Glutamatergic neuron (in vitro differentiated cells): ENCODE measurements at regions not wholly inside any gene's neighbourhood (a gene's known extent, or its start where the extent isn't known, plus 50 kb on each side); places are given as distances from the start of the nearest gene placed in this dataset.

Source experiments
- DNase-seq: peaks from one replicate; pipeline ENCODE4 v3.0.0; 2022
- H3K27ac Mint-ChIP-seq: one replicate; pipeline ENCODE4 v1.8.0; 2020; ENCODE audit warnings: mild to moderate bottlenecking, mixed read lengths, inconsistent platforms; ENCODE audit not compliant: unreplicated experiment
- H3K27me3 Mint-ChIP-seq: one replicate; pipeline ENCODE4 v1.8.0; 2020; ENCODE audit warnings: mild to moderate bottlenecking, moderate library complexity, mixed read lengths, inconsistent platforms; ENCODE audit not compliant: unreplicated experiment
- H3K36me3 Mint-ChIP-seq: one replicate; pipeline ENCODE4 v1.8.0; 2020; ENCODE audit warnings: mild to moderate bottlenecking, mixed read lengths, inconsistent platforms; ENCODE audit not compliant: unreplicated experiment
- H3K4me1 Mint-ChIP-seq: one replicate; pipeline ENCODE4 v1.8.0; 2020; ENCODE audit warnings: mild to moderate bottlenecking, low read depth, mixed read lengths, inconsistent platforms; ENCODE audit not compliant: unreplicated experiment
- H3K4me3 Mint-ChIP-seq: one replicate; pipeline ENCODE4 v1.8.0; 2020; ENCODE audit warnings: mild to moderate bottlenecking, mixed read lengths, inconsistent platforms; ENCODE audit not compliant: unreplicated experiment
- H3K9me3 Mint-ChIP-seq: one replicate; pipeline ENCODE4 v1.8.0; 2020; ENCODE audit warnings: mild to moderate bottlenecking, moderate library complexity, mixed read lengths, inconsistent platforms; ENCODE audit not compliant: unreplicated experiment
- CTCF ChIP-seq: fragments of 200-600 bp; sonication (generic); IDR thresholded peaks from one replicate; pipeline ENCODE4 v1.5.0; 2021; ENCODE audit not compliant: partially characterized antibody, unreplicated experiment

- no peak for DNase-seq
- Mint-ChIP-seq H3K4me1 (no peaks in the 10 kb centered on the region), H3K9me3 (peaks cover 13% of the 10 kb centered on the region), H3K27ac (no peak overlapping the region), H3K4me3 (no peak overlapping the region), H3K36me3 (peaks cover 25% of the 10 kb centered on the region), H3K27me3 (peaks cover 1% of the 10 kb centered on the region)
- TF ChIP-seq CTCF: no peak
Measured at GRCh38 chr11:114938799-114939198, 260.5 kb downstream of the NXPE2 start.

GRCh38 chr11:114942207-114942606 lies 263.9 kb downstream of the NXPE2 start:
- no peak overlapping the region for H3K4me3 Mint-ChIP-seq
- H3K9me3 Mint-ChIP-seq: peaks cover 15% of the 10 kb centered on the region
- no peak overlapping the region for H3K27ac Mint-ChIP-seq
- H3K27me3 Mint-ChIP-seq: peaks cover 1% of the 10 kb centered on the region
- H3K4me1 Mint-ChIP-seq: no peaks in the 10 kb centered on the region
- no peak for TF ChIP-seq CTCF
- H3K36me3 Mint-ChIP-seq: peaks cover 27% of the 10 kb centered on the region
- DNase-seq: no peak

GRCh38 chr11:114949614-114950351 lies 271.5 kb downstream of the NXPE2 start:
- peaks cover 5% of the 10 kb centered on the region for H3K36me3 Mint-ChIP-seq
- no peak for DNase-seq
- no peak for TF ChIP-seq CTCF
- peaks cover 4% of the 10 kb centered on the region for H3K9me3 Mint-ChIP-seq
- H3K4me3 Mint-ChIP-seq: no peak overlapping the region
- peaks cover 2% of the 10 kb centered on the region for H3K27me3 Mint-ChIP-seq
- no peaks in the 10 kb centered on the region for H3K4me1 Mint-ChIP-seq
- H3K27ac Mint-ChIP-seq: no peak overlapping the region

- no peak overlapping the region for H3K4me3 Mint-ChIP-seq
- H3K9me3 Mint-ChIP-seq: peaks cover 4% of the 10 kb centered on the region
- TF ChIP-seq CTCF: no peak
- H3K27ac Mint-ChIP-seq: no peak overlapping the region
- H3K4me1 Mint-ChIP-seq: no peaks in the 10 kb centered on the region
- no peak for DNase-seq
- H3K36me3 Mint-ChIP-seq: peaks cover 5% of the 10 kb centered on the region
- H3K27me3 Mint-ChIP-seq: peaks cover 2% of the 10 kb centered on the region
Measured at GRCh38 chr11:114953039-114953438, 274.7 kb downstream of the NXPE2 start.

GRCh38 chr11:114955923-114956322 lies 277.6 kb downstream of the NXPE2 start:
- H3K27me3 Mint-ChIP-seq: no peaks in the 10 kb centered on the region
- H3K36me3 Mint-ChIP-seq: no peaks in the 10 kb centered on the region
- DNase-seq: no peak
- no peaks in the 10 kb centered on the region for H3K4me1 Mint-ChIP-seq
- no peak for TF ChIP-seq CTCF
- H3K4me3 Mint-ChIP-seq: no peak overlapping the region
- H3K9me3 Mint-ChIP-seq: no peaks in the 10 kb centered on the region
- H3K27ac Mint-ChIP-seq: no peak overlapping the region
